ENCODE measurements at regions not wholly inside any gene's neighbourhood (a gene's known extent, or its start where the extent isn't known, plus 50 kb on each side); places are given as distances from the start of the nearest gene placed in this dataset.
"Not testable (repeated sequence)": the region's sequence is repeated elsewhere in the genome, so short reads cannot be mapped to it uniquely, and the experiment has no call there.

GRCh38 chr20:25985597-25985996 lies 288.9 kb upstream of the ZNF337 start:
- no peak for DNase-seq

GRCh38 chr20:25984933-25985332 lies 288.3 kb upstream of the ZNF337 start:
- DNase-seq = peak in 1 of 2 experiments; percentile 14

GRCh38 chr20:25982701-25983100 lies 286.0 kb upstream of the ZNF337 start:
- DNase-seq = not testable (repeated sequence)

GRCh38 chr20:25978450-25979190 lies 282.0 kb upstream of the ZNF337 start:
- not testable (repeated sequence) for DNase-seq

GRCh38 chr20:25975816-25976215 lies 279.2 kb upstream of the ZNF337 start:
- not testable (repeated sequence) for DNase-seq

- not testable (repeated sequence) for DNase-seq
These were observed 268.6 kb upstream of the ZNF337 start for GRCh38 chr20:25965203-25965602.

GRCh38 chr20:25953876-25954275 lies 257.2 kb upstream of the ZNF337 start:
- DNase-seq = not testable (repeated sequence)

GRCh38 chr20:25935230-25935629 lies 238.6 kb upstream of the ZNF337 start:
- DNase-seq = not testable (repeated sequence)

GRCh38 chr20:25932806-25933205 lies 236.2 kb upstream of the ZNF337 start:
- DNase-seq = not testable (repeated sequence)

GRCh38 chr20:25932170-25932569 lies 235.5 kb upstream of the ZNF337 start:
- DNase-seq = not testable (repeated sequence)

GRCh38 chr20:25902321-25902720 lies 205.7 kb upstream of the ZNF337 start:
- not testable (repeated sequence) for DNase-seq

GRCh38 chr20:25898663-25899062 lies 202.0 kb upstream of the ZNF337 start:
- DNase-seq = not testable (repeated sequence)

- not testable (repeated sequence) for DNase-seq
These were observed 182.4 kb upstream of the ZNF337 start for GRCh38 chr20:25879096-25879495.

GRCh38 chr20:25868650-25868979 lies 172.0 kb upstream of the ZNF337 start:
- not testable (repeated sequence) for DNase-seq

GRCh38 chr20:25867776-25868649 lies 171.4 kb upstream of the ZNF337 start:
- peak in 1 of 2 experiments; percentile 17 for DNase-seq

- DNase-seq = not testable (repeated sequence)
These were observed 170.5 kb upstream of the ZNF337 start for GRCh38 chr20:25867015-25867775.

- peak; percentile 46 to 70 for DNase-seq
These were observed 169.3 kb upstream of the ZNF337 start for GRCh38 chr20:25865715-25866656.

- not testable (repeated sequence) for DNase-seq
These were observed 168.5 kb upstream of the ZNF337 start for GRCh38 chr20:25864963-25865714.

- DNase-seq = no peak
These were observed 167.8 kb upstream of the ZNF337 start for GRCh38 chr20:25864326-25864962.

- no peak for DNase-seq
These were observed 167.1 kb upstream of the ZNF337 start for GRCh38 chr20:25863536-25864325.
